GM10248 (cell line): ENCODE measurements at regions not wholly inside any gene's neighbourhood (a gene's known extent, or its start where the extent isn't known, plus 50 kb on each side); places are given as distances from the start of the nearest gene placed in this dataset.

ENCODE experiments used
- CTCF ChIA-PET: fragments of 300-600 bp; sonication (Branson Sonifier 250); formaldehyde crosslinking; extraction: SDS; loops from one replicate; lab custom pipeline; 2021; ENCODE audit warnings: antibody characterized with exemption; lab: Yijun Ruan, JAX
- POLR2A ChIA-PET: fragments of 350-650 bp; sonication (Branson Sonifier 250); formaldehyde crosslinking; extraction: SDS; loops from one replicate; lab custom pipeline; 2020; ENCODE audit warnings: antibody characterized with exemption; lab: Yijun Ruan, JAX
- DNase-seq: peaks from one replicate; pipeline ENCODE4 v3.0.0; 2012; ENCODE audit errors: extremely low spot score
- CTCF ChIP-seq: IDR thresholded peaks from 2 replicates; pipeline ENCODE4 v1.5.1; 2012; ENCODE audit warnings: mild to moderate bottlenecking, low read depth; ENCODE audit errors: extremely low read depth, missing control alignments, control extremely low read depth

- ChIA-PET POLR2A (no interaction called here), CTCF (interaction anchor here (1.2 kb wide), 1 partner anchor 9 kb away, joined by 3 read pairs; no protein-coding TSS in a partner anchor)
- no peak for TF ChIP-seq CTCF
- DNase-seq: no peak
Observed at GRCh38 chr1:164971391-164971790, 385.1 kb downstream of the LMX1A start.

GRCh38 chr1:164969253-164969652, 387.3 kb downstream of the LMX1A start:
- ChIA-PET POLR2A (no interaction called here), CTCF (no interaction called here)
- DNase-seq: no peak
- TF ChIP-seq CTCF: no peak

DNA sequence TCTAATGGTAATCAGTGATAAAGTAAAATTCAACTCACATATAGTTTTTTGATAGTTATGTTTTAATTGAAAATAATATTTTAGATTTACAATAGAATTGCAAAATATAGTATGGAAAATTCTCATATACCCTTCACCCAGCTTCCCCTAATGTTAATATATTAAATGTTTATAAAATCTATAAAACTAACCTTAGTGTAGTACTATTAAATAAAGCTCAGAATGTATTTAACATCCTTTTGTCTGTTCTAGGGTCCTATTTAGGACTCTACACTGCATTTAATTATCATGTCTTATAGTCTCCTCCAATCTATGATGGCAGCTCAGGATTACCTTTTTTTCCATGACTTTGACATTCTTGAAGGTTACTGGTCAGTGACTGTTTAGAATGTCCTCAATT, 389.2 kb downstream of the LMX1A start:
- CTCF ChIA-PET: interaction anchor here (1.1 kb wide), 1 partner anchor 8 kb away, joined by 5 read pairs; no protein-coding TSS in a partner anchor
- DNase-seq: no peak
- POLR2A ChIA-PET: no interaction called here
- TF ChIP-seq CTCF: no peak

DNA sequence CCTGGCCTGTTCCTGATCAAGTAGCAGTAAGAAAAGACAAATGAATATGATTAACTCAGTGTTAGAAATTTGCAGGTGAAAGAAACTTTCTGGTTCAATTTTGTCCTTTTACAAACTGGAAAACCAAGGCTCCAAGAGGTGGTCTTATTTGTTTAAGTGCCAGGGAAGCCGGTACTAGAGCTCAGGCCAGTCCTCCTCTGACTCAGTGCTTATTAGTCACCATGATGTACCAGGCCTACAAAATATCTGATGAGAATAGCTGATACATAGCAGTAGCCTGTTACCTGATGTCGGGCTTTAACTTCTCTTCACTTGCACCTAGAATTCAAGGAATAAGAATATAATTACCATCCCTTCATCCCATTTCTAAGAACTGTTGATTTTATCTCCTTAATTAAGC, 394.8 kb downstream of the LMX1A start:
- no peak for TF ChIP-seq CTCF
- no peak for DNase-seq
- ChIA-PET CTCF (interaction anchor here (0.8 to 1.5 kb wide), 3 partner anchors 9 to 32 kb away, joined by 3 read pairs; no protein-coding TSS in a partner anchor), POLR2A (no interaction called here)

DNA sequence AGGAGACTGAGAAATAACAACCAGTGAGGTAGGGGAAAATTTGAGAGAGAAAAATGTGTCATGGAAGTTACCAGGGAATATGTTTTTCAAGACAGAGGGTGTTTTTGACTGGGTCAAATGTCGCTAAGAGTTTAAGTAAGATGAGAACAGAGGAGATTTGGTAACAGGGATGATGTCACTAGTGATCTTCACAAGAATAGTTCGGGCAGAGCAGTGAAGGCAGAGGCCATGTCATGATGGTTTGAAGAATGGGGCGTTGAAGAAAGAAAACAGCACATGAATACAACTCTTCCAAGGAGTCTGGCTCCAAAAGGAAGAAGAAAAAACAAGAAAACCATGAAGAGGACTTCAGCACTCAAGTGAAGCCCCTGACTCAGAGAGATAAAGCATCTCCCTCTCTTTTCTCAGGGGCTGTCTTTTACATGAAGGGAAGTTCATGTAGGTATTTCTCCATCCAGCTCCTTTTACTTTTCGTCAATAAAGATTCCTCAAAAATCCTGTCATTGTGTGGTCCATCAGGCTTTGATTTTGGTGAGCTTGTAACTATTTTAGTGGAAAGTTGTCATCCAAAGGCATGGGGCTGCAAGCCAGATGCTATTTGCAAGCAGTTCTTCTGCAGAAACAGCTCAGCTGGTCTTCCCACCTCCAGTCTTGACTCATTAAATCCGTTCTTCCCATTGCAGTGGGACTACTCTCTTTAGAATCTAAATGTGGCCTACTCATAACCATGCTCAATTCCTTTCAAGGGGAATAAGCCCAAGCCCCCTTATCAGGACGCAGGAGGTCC, 397.3 kb downstream of the LMX1A start:
- no peak for TF ChIP-seq CTCF
- no peak for DNase-seq
- ChIA-PET CTCF (no interaction called here), POLR2A (no interaction called here)

GRCh38 chr1:164953815-164954214, 394.8 kb downstream of the PBX1 start:
- TF ChIP-seq CTCF: no peak
- ChIA-PET POLR2A (no interaction called here), CTCF (no interaction called here)

More at GRCh38 chr1:164953815-164954214, 394.8 kb downstream of the PBX1 start:
- DNase-seq: no peak
